A549 (cell line): ENCODE measurements at regions not wholly inside any gene's neighbourhood (a gene's known extent, or its start where the extent isn't known, plus 50 kb on each side); places are given as distances from the start of the nearest gene placed in this dataset.

Experiments
- ATAC-seq, 2 experiments: fragments of 200-7000 bp in 1 of 2; fragments of >200 bp in 1 of 2; cut with Nextera tagmentation in 1 of 2; cut with Tn5 transposase in 1 of 2; 3 replicates each; pipeline versions ENCODE4 v1.8.0 to v1.9.1; 2018 to 2020; ENCODE audit warnings: mild to moderate bottlenecking in 1 of 2, moderate library complexity in 1 of 2
- CTCF ChIA-PET: fragments of 300-600 bp; sonication (Branson Sonifier 250); formaldehyde crosslinking; extraction: SDS; loops from one replicate; lab custom pipeline; 2021; ENCODE audit warnings: antibody characterized with exemption, inconsistent platforms; lab: Yijun Ruan, JAX
- POLR2A ChIA-PET: fragments of 350-600 bp; formaldehyde crosslinking; extraction: SDS; loops from one replicate; lab custom pipeline; 2021; ENCODE audit warnings: antibody characterized with exemption, inconsistent platforms; lab: Yijun Ruan, JAX
- DNase-seq, 2 experiments: peaks; one replicate each; pipeline versions ENCODE4 v3.0.0 to v3.0.0-alpha.2; 2011 to 2016; ENCODE audit warnings: low read depth in 1 of 2, low spot score in 1 of 2
- FAIRE-seq: peaks from 2 replicates; lab custom pipeline; 2011; peaks lifted over from hg19 to GRCh38; lab: Jason Lieb, UNC
- H3K27ac ChIP-seq, 2 experiments: fragments of >200 bp; sonication (Bioruptor Twin); formaldehyde crosslinking; 3 replicates each; pipeline ENCODE4 v1.5.1; 2016 to 2017
- H3K4me1 ChIP-seq: fragments of >200 bp; sonication (Bioruptor Twin); formaldehyde crosslinking; 3 replicates; pipeline ENCODE4 v1.6.1; 2016
- H3K4me2 ChIP-seq: fragments of >200 bp; sonication (Bioruptor Twin); formaldehyde crosslinking; 3 replicates; pipeline ENCODE4 v1.6.1; 2016
- H3K4me3 ChIP-seq: fragments of >200 bp; sonication (Bioruptor Twin); formaldehyde crosslinking; 3 replicates; pipeline ENCODE4 v1.5.1; 2016
- H3K9me3 ChIP-seq: fragments of >200 bp; sonication (Bioruptor Twin); formaldehyde crosslinking; 3 replicates; pipeline ENCODE4 v1.6.1; 2016
- BHLHE40 ChIP-seq: IDR thresholded peaks from 2 replicates; pipeline ENCODE4 v1.6.1; 2012; ENCODE audit warnings: low read depth, low read length, inconsistent platforms
- CEBPB ChIP-seq, 2 experiments: fragments of >200 bp in 1 of 2; sonication (Bioruptor Twin) in 1 of 2; formaldehyde crosslinking in 1 of 2; IDR thresholded peaks; 2 replicates each; pipeline ENCODE4 v1.6.1; 2012 to 2016
- CHD2 ChIP-seq: fragments of 150-350 bp; IDR thresholded peaks from 2 replicates; pipeline ENCODE4 v1.6.1; 2014; ENCODE audit warnings: low read length; ENCODE audit not compliant: partially characterized antibody
- CHD4 ChIP-seq: fragments of 200-600 bp; sonication (generic); IDR thresholded peaks from 2 replicates; pipeline ENCODE4 v1.6.1; 2016; ENCODE audit warnings: antibody characterized with exemption, mild to moderate bottlenecking, borderline replicate concordance
- ELK1 ChIP-seq: fragments of 150-350 bp; IDR thresholded peaks from 2 replicates; pipeline ENCODE4 v1.6.1; 2014; ENCODE audit warnings: low read depth, mild to moderate bottlenecking, low read length
- ESRRA ChIP-seq: fragments of 150-350 bp; IDR thresholded peaks from 2 replicates; pipeline ENCODE4 v1.6.1; 2014; ENCODE audit warnings: mild to moderate bottlenecking, low read length, borderline replicate concordance
- FOXS1 ChIP-seq: fragments of 250-450 bp; sonication (Bioruptor Pico); IDR thresholded peaks from 2 replicates; pipeline ENCODE4 v1.5.0; 2020; ENCODE audit warnings: mild to moderate bottlenecking, moderate library complexity
- HEYL ChIP-seq: fragments of 250-450 bp; sonication (Bioruptor Pico); IDR thresholded peaks from 2 replicates; pipeline ENCODE4 v1.8.0; 2021; ENCODE audit warnings: mild to moderate bottlenecking, moderate library complexity
- HOXA7 ChIP-seq: fragments of 250-450 bp; sonication (Bioruptor Pico); IDR thresholded peaks from 2 replicates; pipeline ENCODE4 v1.5.0; 2020; ENCODE audit warnings: mild to moderate bottlenecking, moderate library complexity
- HOXB13 ChIP-seq: fragments of 250-450 bp; sonication (Bioruptor Pico); IDR thresholded peaks from 2 replicates; pipeline ENCODE4 v1.5.0; 2020; ENCODE audit warnings: low read depth, mild to moderate bottlenecking, moderate library complexity
- JUNB ChIP-seq: fragments of >200 bp; sonication (Bioruptor Twin); formaldehyde crosslinking; IDR thresholded peaks from 2 replicates; pipeline ENCODE4 v1.6.1; 2016
- MAFK ChIP-seq: fragments of 450-650 bp; IDR thresholded peaks from 2 replicates; pipeline ENCODE4 v1.6.1; 2014; ENCODE audit not compliant: partially characterized antibody
- MAZ ChIP-seq: fragments of 150-350 bp; IDR thresholded peaks from 2 replicates; pipeline ENCODE4 v1.6.1; 2014; ENCODE audit warnings: antibody characterized with exemption, low read depth, low read length, borderline replicate concordance
- MYC ChIP-seq: IDR thresholded peaks from 2 replicates; pipeline ENCODE4 v1.6.1; 2012; ENCODE audit warnings: mild to moderate bottlenecking, inconsistent platforms, low read length, improper control_type of control experiment, borderline replicate concordance
- NFE2L2 ChIP-seq: fragments of 150-350 bp; conservative IDR thresholded peaks from 2 replicates; pipeline ENCODE4 v1.6.1; 2014; ENCODE audit warnings: low read length
- PHF8 ChIP-seq: fragments of 200-600 bp; sonication (generic); IDR thresholded peaks from 2 replicates; pipeline ENCODE4 v1.6.1; 2016; ENCODE audit warnings: low read depth, mild to moderate bottlenecking, antibody characterized with exemption, moderate library complexity, borderline replicate concordance
- POLR2AphosphoS2 ChIP-seq: conservative IDR thresholded peaks from 2 replicates; pipeline ENCODE4 v1.6.1; 2012; ENCODE audit warnings: low read length, improper control_type of control experiment, inconsistent platforms
- RAD21 ChIP-seq, 2 experiments: fragments of >200 bp in 1 of 2; sonication (Bioruptor Twin) in 1 of 2; formaldehyde crosslinking in 1 of 2; IDR thresholded peaks in 1 of 2; conservative IDR thresholded peaks in 1 of 2; 2 replicates in 1 of 2; 3 replicates in 1 of 2; pipeline ENCODE4 v1.6.1; 2012 to 2018; ENCODE audit warnings: inconsistent platforms in 1 of 2
- RARB ChIP-seq: fragments of 250-450 bp; sonication (Bioruptor Pico); IDR thresholded peaks from 2 replicates; pipeline ENCODE4 v1.8.0; 2021; ENCODE audit warnings: mild to moderate bottlenecking, moderate library complexity
- SMC3 ChIP-seq: fragments of >200 bp; sonication (Bioruptor Twin); formaldehyde crosslinking; IDR thresholded peaks from 3 replicates; pipeline ENCODE4 v1.6.1; 2018; ENCODE audit warnings: inconsistent platforms
- TP53 ChIP-seq: fragments of 250-450 bp; sonication (Bioruptor Pico); IDR thresholded peaks from 2 replicates; pipeline ENCODE4 v1.5.0; 2021; ENCODE audit warnings: mild to moderate bottlenecking, moderate library complexity
- ZNF302 ChIP-seq: fragments of 250-450 bp; sonication (Bioruptor Pico); IDR thresholded peaks from 2 replicates; pipeline ENCODE4 v1.9.0; 2021; ENCODE audit warnings: inconsistent platforms, mild to moderate bottlenecking, moderate library complexity
- ZSCAN20 ChIP-seq: fragments of 250-450 bp; sonication (Bioruptor Pico); IDR thresholded peaks from 2 replicates; pipeline ENCODE4 v1.8.0; 2022; ENCODE audit warnings: mild to moderate bottlenecking, moderate library complexity
- WGBS: methylation state at CpG from one replicate; pipeline ENCODE4 v1.1.6; 2017; ENCODE audit errors: missing lambda C conversion rate; 5-methylcytosine and 5-hydroxymethylcytosine counted together
- TF ChIP-seq, protein P1 (sequence below): IDR thresholded peaks from 2 replicates; pipeline ENCODE4 v1.6.1; 2012; ENCODE audit warnings: low read depth, borderline replicate concordance
- TF ChIP-seq, protein P2 (sequence below): IDR thresholded peaks from 2 replicates; pipeline ENCODE4 v1.6.1; 2012

DNA sequence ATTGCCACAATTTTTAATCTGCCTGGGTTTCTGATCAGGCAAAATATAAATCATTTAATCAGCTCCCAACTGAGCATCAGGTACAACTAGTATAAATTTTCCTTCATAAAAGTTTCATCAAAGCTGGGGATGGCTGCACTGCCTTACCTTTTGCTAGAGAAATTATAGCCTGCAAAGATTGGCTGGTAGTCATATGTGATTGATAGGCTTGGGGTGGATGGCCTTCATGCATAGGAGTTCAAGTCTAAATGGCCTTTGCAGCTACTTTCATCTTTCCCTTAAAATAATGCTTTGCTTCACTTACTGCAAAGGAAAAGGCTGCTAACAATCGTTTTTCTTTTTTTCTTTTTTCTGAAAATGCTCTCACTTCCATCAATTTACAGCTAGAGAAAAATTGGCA lies 739.7 kb downstream of the CENPC start:
- Histone ChIP-seq H3K4me3 (no peak overlapping the region), H3K4me1 (no peaks in the 10 kb centered on the region), H3K9me3 (no peaks in the 10 kb centered on the region), H3K4me2 (no peak overlapping the region), H3K27ac (no peak overlapping the region)
- CTCF ChIA-PET, result interaction anchor here (0.6 to 0.9 kb wide), 2 partner anchors 941 to 1729 kb away, joined by 3 to 5 read pairs; no protein-coding TSS in a partner anchor
- WGBS, result 5% methylated on average over 1 of the region's 1 CpG
- ATAC-seq (no peak), FAIRE-seq (no peak), DNase-seq (no peak)
- TF ChIP-seq TP53 (CRISPR knock-in tag) (no peak), FOXS1 (CRISPR knock-in tag) (no peak), CEBPB (IDR thresholded peaks at IDR 0.05) (no peak), ZNF302 (CRISPR knock-in tag) (no peak), ZSCAN20 (CRISPR knock-in tag) (no peak), CHD2 (no peak), NFE2L2 (no peak), HOXB13 (CRISPR knock-in tag) (no peak), BHLHE40 (no peak), JUNB (no peak), HOXA7 (no peak)
- POLR2A ChIA-PET, result no interaction called here

DNA sequence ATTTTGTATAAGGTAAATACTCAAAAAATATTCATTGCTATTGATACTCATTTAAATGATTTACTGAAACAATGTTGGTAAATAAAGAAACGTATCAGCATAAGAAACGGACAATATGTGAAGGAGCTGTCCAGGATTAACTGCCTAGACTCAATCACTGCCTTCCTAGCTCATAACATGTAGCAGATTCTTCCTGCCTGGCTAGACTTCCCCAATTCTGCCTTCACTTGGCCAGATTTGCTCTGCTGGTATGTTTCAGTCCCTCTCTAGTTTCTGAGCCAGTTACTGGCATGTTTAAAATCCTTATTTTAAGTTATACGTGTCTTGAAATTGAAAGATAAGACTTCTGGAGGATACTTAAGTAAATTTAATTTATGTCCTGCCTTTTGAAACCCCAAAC lies 740.3 kb downstream of the CENPC start:
- FAIRE-seq (no peak), ATAC-seq (no peak), DNase-seq (no peak)
- Histone ChIP-seq H3K9me3 (no peaks in the 10 kb centered on the region), H3K27ac (no peak overlapping the region), H3K4me2 (no peak overlapping the region), H3K4me3 (no peak overlapping the region), H3K4me1 (no peaks in the 10 kb centered on the region)
- TF ChIP-seq RAD21 (conservative IDR thresholded peaks at IDR 0.05 in 1 of 2, IDR thresholded peaks at IDR 0.05 in 1 of 2) (no peak), RARB (no peak), ESRRA (no peak), SMC3 (no peak), HOXB13 (CRISPR knock-in tag) (no peak), HEYL (CRISPR knock-in tag) (no peak), POLR2AphosphoS2 (no peak), PHF8 (no peak), HOXA7 (no peak), NFE2L2 (no peak), ELK1 (no peak), JUNB (no peak), MYC (no peak), CHD4 (no peak), MAZ (no peak), MAFK (no peak), TP53 (CRISPR knock-in tag) (no peak)
- TF ChIP-seq, protein P1, sequence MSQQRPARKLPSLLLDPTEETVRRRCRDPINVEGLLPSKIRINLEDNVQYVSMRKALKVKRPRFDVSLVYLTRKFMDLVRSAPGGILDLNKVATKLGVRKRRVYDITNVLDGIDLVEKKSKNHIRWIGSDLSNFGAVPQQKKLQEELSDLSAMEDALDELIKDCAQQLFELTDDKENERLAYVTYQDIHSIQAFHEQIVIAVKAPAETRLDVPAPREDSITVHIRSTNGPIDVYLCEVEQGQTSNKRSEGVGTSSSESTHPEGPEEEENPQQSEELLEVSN, result no peak
- TF ChIP-seq, protein P2, sequence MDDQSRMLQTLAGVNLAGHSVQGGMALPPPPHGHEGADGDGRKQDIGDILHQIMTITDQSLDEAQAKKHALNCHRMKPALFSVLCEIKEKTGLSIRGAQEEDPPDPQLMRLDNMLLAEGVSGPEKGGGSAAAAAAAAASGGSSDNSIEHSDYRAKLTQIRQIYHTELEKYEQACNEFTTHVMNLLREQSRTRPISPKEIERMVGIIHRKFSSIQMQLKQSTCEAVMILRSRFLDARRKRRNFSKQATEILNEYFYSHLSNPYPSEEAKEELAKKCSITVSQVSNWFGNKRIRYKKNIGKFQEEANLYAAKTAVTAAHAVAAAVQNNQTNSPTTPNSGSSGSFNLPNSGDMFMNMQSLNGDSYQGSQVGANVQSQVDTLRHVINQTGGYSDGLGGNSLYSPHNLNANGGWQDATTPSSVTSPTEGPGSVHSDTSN, result no peak
- CTCF ChIA-PET, result interaction anchor here (0.9 kb wide), 1 partner anchor 940 kb away, joined by 3 read pairs; no protein-coding TSS in a partner anchor
- 68% methylated on average over 3 of the region's 3 CpGs for WGBS
- POLR2A ChIA-PET, result no interaction called here
